Prostate gland (tissue), 2 donors: ENCODE measurements at regions not wholly inside any gene's neighbourhood (a gene's known extent, or its start where the extent isn't known, plus 50 kb on each side); places are given as distances from the start of the nearest gene placed in this dataset.

Experiments
- DNase-seq: peaks from one replicate; pipeline ENCODE4 v3.0.0-alpha.2; 2019; ENCODE audit warnings: low spot score
- H3K27ac ChIP-seq, 2 donors: fragments of 200-600 bp; sonication (generic); 2 replicates each; pipeline ENCODE4 v1.5.1; 2017 to 2019
- H3K27me3 ChIP-seq: fragments of 200-600 bp; sonication (generic); replicated peaks from 2 replicates; pipeline ENCODE4 v1.5.1; 2019; ENCODE audit not compliant: insufficient read depth
- H3K36me3 ChIP-seq, 2 donors: fragments of 200-600 bp; sonication (generic); 1 replicate in 1 of 2; 2 replicates in 1 of 2; pipeline versions ENCODE4 v1.5.1 to v1.8.1; 2017 to 2019
- H3K4me1 ChIP-seq: fragments of 200-600 bp; sonication (generic); replicated peaks from 2 replicates; pipeline ENCODE4 v1.5.1; 2019
- H3K4me3 ChIP-seq, 2 donors: fragments of 200-600 bp; sonication (generic); 2 replicates each; pipeline ENCODE4 v1.5.1; 2017 to 2019
- H3K9me3 ChIP-seq: fragments of 200-600 bp; sonication (generic); 2 replicates; pipeline ENCODE4 v1.5.1; 2017
- POLR2A ChIP-seq: fragments of 450-650 bp; IDR thresholded peaks from one replicate; pipeline ENCODE4 v1.6.1; 2016; ENCODE audit warnings: antibody characterized with exemption, mild to moderate bottlenecking
- POLR2AphosphoS5 ChIP-seq: sonication (generic); formaldehyde crosslinking; IDR thresholded peaks from one replicate; pipeline ENCODE4 v1.6.1; 2017; ENCODE audit warnings: antibody characterized with exemption
- WGBS: methylation state at CpG from one replicate; pipeline ENCODE4 v1.1.5; 2018; 5-methylcytosine and 5-hydroxymethylcytosine counted together
- intact Hi-C: fragments of 100-400 bp; cut with DNase I; formaldehyde crosslinking; loops from one replicate; pipeline ENCODE4 v1.14.2; 2022
- TF ChIP-seq, protein P1 (sequence below), 4 experiments: fragments of 200-600 bp in 2 of 4; fragments of 450-650 bp in 2 of 4; sonication (generic) in 2 of 4; IDR thresholded peaks; 1 replicate in 3 of 4; 2 replicates in 1 of 4; pipeline ENCODE4 v1.5.1; 2016 to 2019; ENCODE audit warnings: antibody characterized with exemption in 4 of 4, mild to moderate bottlenecking in 2 of 4, moderate library complexity in 2 of 4

- 82% methylated on average over 1 of the region's 1 CpG for WGBS
- no peaks in the 10 kb centered on the region for H3K9me3 ChIP-seq
- H3K4me1 ChIP-seq, result no peaks in the 10 kb centered on the region
- no peak overlapping the region for H3K27ac ChIP-seq
- no peaks in the 10 kb centered on the region for H3K27me3 ChIP-seq
- no peak overlapping the region for H3K4me3 ChIP-seq
- DNase-seq, result no peak
- no peaks in the 10 kb centered on the region for H3K36me3 ChIP-seq
- intact Hi-C loops, result no loop called here
- TF ChIP-seq, protein P1, sequence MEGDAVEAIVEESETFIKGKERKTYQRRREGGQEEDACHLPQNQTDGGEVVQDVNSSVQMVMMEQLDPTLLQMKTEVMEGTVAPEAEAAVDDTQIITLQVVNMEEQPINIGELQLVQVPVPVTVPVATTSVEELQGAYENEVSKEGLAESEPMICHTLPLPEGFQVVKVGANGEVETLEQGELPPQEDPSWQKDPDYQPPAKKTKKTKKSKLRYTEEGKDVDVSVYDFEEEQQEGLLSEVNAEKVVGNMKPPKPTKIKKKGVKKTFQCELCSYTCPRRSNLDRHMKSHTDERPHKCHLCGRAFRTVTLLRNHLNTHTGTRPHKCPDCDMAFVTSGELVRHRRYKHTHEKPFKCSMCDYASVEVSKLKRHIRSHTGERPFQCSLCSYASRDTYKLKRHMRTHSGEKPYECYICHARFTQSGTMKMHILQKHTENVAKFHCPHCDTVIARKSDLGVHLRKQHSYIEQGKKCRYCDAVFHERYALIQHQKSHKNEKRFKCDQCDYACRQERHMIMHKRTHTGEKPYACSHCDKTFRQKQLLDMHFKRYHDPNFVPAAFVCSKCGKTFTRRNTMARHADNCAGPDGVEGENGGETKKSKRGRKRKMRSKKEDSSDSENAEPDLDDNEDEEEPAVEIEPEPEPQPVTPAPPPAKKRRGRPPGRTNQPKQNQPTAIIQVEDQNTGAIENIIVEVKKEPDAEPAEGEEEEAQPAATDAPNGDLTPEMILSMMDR (IDR thresholded peaks at IDR 0.05), result no peak
- TF ChIP-seq POLR2AphosphoS5 (no peak), POLR2A (no peak)
Measured at GRCh38 chr7:19872094-19872493, 98.7 kb upstream of the TMEM196 start.

DNA sequence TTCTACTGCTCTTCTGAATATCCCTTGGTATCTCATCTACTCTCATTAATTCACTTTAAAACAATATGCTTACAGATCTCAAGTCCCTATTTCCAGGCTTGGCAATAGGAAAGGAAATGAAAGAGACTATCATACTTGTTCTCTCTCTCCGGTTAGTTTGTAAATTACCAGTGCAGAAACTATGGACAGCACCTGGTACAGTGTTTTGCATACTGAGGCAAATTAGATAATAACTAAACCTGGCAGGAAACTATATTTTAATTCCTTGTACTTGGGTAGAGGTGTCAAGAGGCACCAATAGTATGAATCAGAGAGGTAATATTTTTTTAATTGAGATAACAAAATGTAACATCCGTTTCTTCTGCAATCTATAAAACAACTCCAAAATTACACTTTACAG is 97.7 kb upstream of the TMEM196 start:
- intact Hi-C loops, result no loop called here
- Histone ChIP-seq H3K27ac (no peak overlapping the region), H3K4me3 (no peak overlapping the region), H3K27me3 (no peaks in the 10 kb centered on the region), H3K9me3 (no peaks in the 10 kb centered on the region), H3K36me3 (no peaks in the 10 kb centered on the region), H3K4me1 (no peaks in the 10 kb centered on the region)
- TF ChIP-seq POLR2AphosphoS5 (no peak), POLR2A (no peak)
- TF ChIP-seq, protein P1 (IDR thresholded peaks at IDR 0.05), result no peak
- no peak for DNase-seq
- 84% methylated on average over 2 of the region's 2 CpGs for WGBS

DNA sequence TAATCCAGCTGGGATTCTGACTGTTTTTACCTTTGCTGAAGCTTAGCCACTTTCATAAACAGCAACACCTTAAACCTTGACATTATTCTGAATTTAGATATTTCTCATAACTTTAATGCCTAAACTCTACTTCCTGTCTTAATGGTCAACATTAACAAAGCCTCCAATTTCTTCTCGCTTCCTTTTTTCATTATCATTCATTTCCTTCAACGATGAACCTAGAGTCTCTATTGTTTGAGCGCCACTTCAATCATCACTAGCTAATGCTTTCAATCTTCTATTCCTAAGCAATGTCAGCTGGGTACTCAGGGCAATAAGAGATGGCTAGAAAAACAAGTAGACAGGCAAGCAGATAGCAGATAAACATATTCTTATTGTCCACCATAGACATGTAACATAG is 96.6 kb upstream of the TMEM196 start:
- 93% methylated on average over 3 of the region's 3 CpGs for WGBS
- no peaks in the 10 kb centered on the region for H3K9me3 ChIP-seq
- H3K4me3 ChIP-seq, result no peak overlapping the region
- H3K27me3 ChIP-seq, result no peaks in the 10 kb centered on the region
- intact Hi-C loops, result no loop called here
- H3K36me3 ChIP-seq, result no peaks in the 10 kb centered on the region
- TF ChIP-seq, protein P1 (IDR thresholded peaks at IDR 0.05), result no peak
- TF ChIP-seq POLR2A, result no peak
- TF ChIP-seq POLR2AphosphoS5, result no peak
- H3K27ac ChIP-seq, result no peak overlapping the region
- DNase-seq, result no peak
- H3K4me1 ChIP-seq, result no peaks in the 10 kb centered on the region

DNA sequence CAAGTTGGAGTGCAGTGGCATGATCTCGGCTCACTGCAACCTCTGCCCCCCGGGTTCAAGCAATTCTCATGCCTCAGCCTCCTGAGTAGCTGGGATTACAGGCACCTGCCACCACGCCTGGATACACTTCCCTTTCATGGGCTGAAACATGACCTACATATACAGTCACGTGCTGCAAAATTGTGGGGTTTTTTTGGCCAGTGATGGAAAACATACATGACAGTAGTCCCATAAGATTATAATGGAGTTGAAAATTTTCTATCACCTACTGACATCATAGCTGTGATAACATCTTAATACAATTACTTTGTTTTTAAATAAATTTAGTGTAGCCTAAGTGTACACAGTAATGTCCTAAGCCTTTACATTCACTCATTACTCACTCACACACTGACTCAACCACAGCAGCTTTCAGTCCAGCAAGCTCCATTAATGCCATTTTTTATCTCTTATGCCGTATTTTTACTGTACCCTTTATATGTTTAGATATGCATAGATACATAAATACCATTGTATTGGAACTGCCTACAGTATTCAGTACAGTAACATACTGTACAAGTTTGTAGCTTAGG is 79.9 kb upstream of the TMEM196 start:
- H3K9me3 ChIP-seq, result no peaks in the 10 kb centered on the region
- no peak overlapping the region for H3K27ac ChIP-seq
- H3K4me3 ChIP-seq, result no peak overlapping the region
- H3K36me3 ChIP-seq, result no peaks in the 10 kb centered on the region
- intact Hi-C loops, result no loop called here
- 64% methylated on average over 5 of the region's 5 CpGs for WGBS
- no peak for DNase-seq
- no peaks in the 10 kb centered on the region for H3K4me1 ChIP-seq
- no peaks in the 10 kb centered on the region for H3K27me3 ChIP-seq
- no peak for TF ChIP-seq POLR2A
- TF ChIP-seq, protein P1 (IDR thresholded peaks at IDR 0.05), result no peak
- TF ChIP-seq POLR2AphosphoS5, result no peak

DNA sequence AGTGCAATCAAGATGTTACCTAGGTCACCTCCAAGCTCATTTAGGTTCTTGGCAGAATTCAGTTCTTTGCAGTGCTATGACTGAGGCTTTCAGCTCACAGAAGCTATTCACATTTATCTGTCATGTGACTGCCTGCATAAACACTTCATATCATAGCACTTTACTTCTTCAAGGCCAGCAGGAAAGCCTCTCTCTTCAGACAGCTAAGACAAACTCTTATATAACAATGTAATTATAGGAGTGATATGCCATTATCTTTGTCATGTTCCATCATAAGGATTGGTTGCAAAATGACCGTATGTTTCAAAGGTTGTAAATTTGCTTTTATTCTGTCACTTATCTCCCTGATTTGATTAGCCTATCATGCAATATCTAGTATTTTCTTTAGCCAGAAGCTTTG is 78.8 kb upstream of the TMEM196 start:
- H3K36me3 ChIP-seq, result no peaks in the 10 kb centered on the region
- no peaks in the 10 kb centered on the region for H3K9me3 ChIP-seq
- H3K27me3 ChIP-seq, result no peaks in the 10 kb centered on the region
- DNase-seq, result no peak
- 60% methylated on average over 1 of the region's 1 CpG for WGBS
- intact Hi-C loops, result no loop called here
- TF ChIP-seq, protein P1 (IDR thresholded peaks at IDR 0.05), result no peak
- no peak for TF ChIP-seq POLR2A
- TF ChIP-seq POLR2AphosphoS5, result no peak
- no peaks in the 10 kb centered on the region for H3K4me1 ChIP-seq
- no peak overlapping the region for H3K27ac ChIP-seq
- no peak overlapping the region for H3K4me3 ChIP-seq
